Right lobe of liver (tissue), 6 donors: ENCODE measurements at regions not wholly inside any gene's neighbourhood (a gene's known extent, or its start where the extent isn't known, plus 50 kb on each side); places are given as distances from the start of the nearest gene placed in this dataset.
A peak's percentile ranks its signal among the peaks of the same experiment; 100 is the strongest.

ENCODE experiments used
- ATAC-seq, 4 donors: fragments of 200-7000 bp; cut with Tn5 transposase; one replicate each; pipeline ENCODE4 v1.9.1; 2020; ENCODE audit warnings: mild to moderate bottlenecking in 4 of 4, moderate library complexity in 4 of 4
- DNase-seq, 3 donors: peaks; one replicate each; pipeline ENCODE4 v3.0.0-alpha.2; 2020
- H3K27ac ChIP-seq, 3 donors: fragments of 200-600 bp; one replicate each; pipeline ENCODE4 v1.8.0; 2022
- H3K27me3 ChIP-seq, 2 donors: fragments of 200-600 bp; one replicate each; pipeline ENCODE4 v1.8.0; 2022
- H3K36me3 ChIP-seq, 4 donors: fragments of 200-600 bp; sonication (generic) in 1 of 4; one replicate each; pipeline versions ENCODE4 v1.5.1 to v1.8.0; 2017 to 2022; ENCODE audit warnings: control low read depth in 1 of 4
- H3K4me1 ChIP-seq, 4 donors: fragments of 200-600 bp; sonication (generic) in 1 of 4; one replicate each; pipeline versions ENCODE4 v1.5.1 to v1.8.0; 2017 to 2022; ENCODE audit warnings: control low read depth in 1 of 4
- H3K4me3 ChIP-seq, 3 donors: fragments of 200-600 bp; one replicate each; pipeline ENCODE4 v1.8.0; 2022
- H3K9me3 ChIP-seq, 4 donors: fragments of 200-600 bp; sonication (generic) in 1 of 4; one replicate each; pipeline versions ENCODE4 v1.5.1 to v1.8.0; 2017 to 2022; ENCODE audit warnings: control low read depth in 1 of 4
- POLR2A ChIP-seq: fragments of 450-650 bp; IDR thresholded peaks from one replicate; pipeline ENCODE4 v1.6.1; 2017; ENCODE audit warnings: antibody characterized with exemption, mild to moderate bottlenecking
- WGBS: methylation state at CpG from one replicate; pipeline ENCODE4 v1.1.6; 2018; ENCODE audit warnings: low coverage, low lambda C conversion rate; ENCODE audit not compliant: insufficient coverage; ENCODE audit errors: missing lambda C conversion rate; 5-methylcytosine and 5-hydroxymethylcytosine counted together
- intact Hi-C, 2 donors: fragments of 100-400 bp; cut with DNase I; formaldehyde crosslinking; loops; one replicate each; pipeline versions ENCODE4 v1.11.2 to v1.14.1; 2022
- TF ChIP-seq, protein P1 (sequence below), 4 donors: fragments of 200-600 bp in 3 of 4; fragments of 450-650 bp in 1 of 4; IDR thresholded peaks; one replicate each; pipeline versions ENCODE4 v1.5.1 to v1.8.0; 2016 to 2022; ENCODE audit warnings: antibody characterized with exemption in 4 of 4, mild to moderate bottlenecking in 2 of 4
- donor health status: DM: no; HTN: yes; CAD: no.
- donor health status: DM: no; HTN: no; CAD: no.
- donor health status: DM: no; HTN: no; CAD: no.
- donor health status: DM: no; HTN: yes; CAD: no.
- donor health status: DM: no; HTN: yes; CAD: no.

DNA sequence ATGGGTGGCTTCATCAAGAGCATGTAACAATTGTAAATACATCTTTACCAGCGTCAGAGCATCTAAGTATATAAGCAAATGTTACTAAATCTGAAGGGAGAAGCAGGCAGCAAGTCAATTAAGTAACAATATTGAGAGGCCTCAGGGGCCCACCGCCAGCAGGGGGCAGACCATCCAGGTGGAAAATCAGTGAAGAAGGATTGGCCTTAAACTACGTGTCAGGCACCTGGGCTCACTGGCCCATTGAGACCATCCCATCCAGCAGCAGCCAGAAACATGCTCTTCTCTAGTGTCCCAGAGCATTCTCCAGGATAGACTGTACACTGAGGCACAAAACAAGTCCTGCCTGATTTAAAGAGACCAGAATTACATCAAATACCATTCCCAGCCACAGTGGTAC, 96.2 kb upstream of the SNTG2 start:
- H3K4me3 ChIP-seq, result no peak overlapping the region
- no peaks in the 10 kb centered on the region for H3K36me3 ChIP-seq
- 16% methylated on average over 3 of the region's 3 CpGs for WGBS
- no peaks in the 10 kb centered on the region for H3K27me3 ChIP-seq
- H3K27ac ChIP-seq, result no peak overlapping the region
- no peaks in the 10 kb centered on the region for H3K4me1 ChIP-seq
- peak in 1 of 3 donors; percentile 56 for DNase-seq
- no peaks in the 10 kb centered on the region for H3K9me3 ChIP-seq
- ATAC-seq, result peak; percentile 56 to 77 (median 62)
- TF ChIP-seq, protein P1, sequence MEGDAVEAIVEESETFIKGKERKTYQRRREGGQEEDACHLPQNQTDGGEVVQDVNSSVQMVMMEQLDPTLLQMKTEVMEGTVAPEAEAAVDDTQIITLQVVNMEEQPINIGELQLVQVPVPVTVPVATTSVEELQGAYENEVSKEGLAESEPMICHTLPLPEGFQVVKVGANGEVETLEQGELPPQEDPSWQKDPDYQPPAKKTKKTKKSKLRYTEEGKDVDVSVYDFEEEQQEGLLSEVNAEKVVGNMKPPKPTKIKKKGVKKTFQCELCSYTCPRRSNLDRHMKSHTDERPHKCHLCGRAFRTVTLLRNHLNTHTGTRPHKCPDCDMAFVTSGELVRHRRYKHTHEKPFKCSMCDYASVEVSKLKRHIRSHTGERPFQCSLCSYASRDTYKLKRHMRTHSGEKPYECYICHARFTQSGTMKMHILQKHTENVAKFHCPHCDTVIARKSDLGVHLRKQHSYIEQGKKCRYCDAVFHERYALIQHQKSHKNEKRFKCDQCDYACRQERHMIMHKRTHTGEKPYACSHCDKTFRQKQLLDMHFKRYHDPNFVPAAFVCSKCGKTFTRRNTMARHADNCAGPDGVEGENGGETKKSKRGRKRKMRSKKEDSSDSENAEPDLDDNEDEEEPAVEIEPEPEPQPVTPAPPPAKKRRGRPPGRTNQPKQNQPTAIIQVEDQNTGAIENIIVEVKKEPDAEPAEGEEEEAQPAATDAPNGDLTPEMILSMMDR (IDR thresholded peaks at IDR 0.05), result peak; percentile 35 to 73 (median 56)
- no peak for TF ChIP-seq POLR2A
- intact Hi-C loops, result loop anchor here in 1 of 2 donors (5.0 kb wide), 1 partner anchor 693 kb away; no protein-coding TSS in a partner anchor

DNA sequence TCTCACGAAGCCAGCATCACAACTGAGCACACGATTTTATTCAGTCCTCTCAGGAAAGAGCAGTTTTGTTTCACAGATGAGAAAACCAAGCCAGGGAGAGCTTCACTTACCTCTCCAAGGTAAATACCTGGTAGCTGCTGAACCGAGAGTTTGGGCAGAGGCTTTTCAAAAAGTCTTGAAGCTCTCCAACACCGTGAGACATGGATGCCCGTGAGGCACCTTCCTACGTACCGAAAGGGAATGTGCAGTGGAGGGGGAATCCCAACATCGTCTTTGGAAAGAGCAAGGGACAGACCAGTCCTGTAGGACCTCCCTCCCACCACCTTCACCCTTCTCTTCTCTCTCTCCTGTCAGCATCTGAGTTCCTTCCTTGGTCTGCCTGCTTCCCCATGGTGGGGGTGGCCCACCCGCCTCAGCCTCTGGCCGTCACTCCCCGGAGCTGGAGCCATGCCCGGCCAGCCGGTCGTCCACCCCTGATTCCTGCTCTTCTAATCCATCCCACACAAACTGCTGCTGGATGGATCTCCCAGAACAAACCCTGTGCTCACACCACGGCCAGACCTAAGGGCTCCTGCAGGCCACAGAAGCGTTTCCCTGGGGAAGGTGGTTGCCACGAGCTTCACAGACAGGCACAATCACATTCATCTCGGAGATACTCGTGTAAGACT, 97.3 kb upstream of the SNTG2 start:
- Histone ChIP-seq H3K27ac (no peak overlapping the region), H3K9me3 (no peaks in the 10 kb centered on the region), H3K4me3 (no peak overlapping the region), H3K4me1 (no peaks in the 10 kb centered on the region), H3K36me3 (no peaks in the 10 kb centered on the region), H3K27me3 (no peaks in the 10 kb centered on the region)
- WGBS, result 36% methylated on average over 12 of the region's 19 CpGs
- ATAC-seq (no peak), DNase-seq (no peak)
- intact Hi-C loops, result loop anchor here in 1 of 2 donors (5.0 kb wide), 1 partner anchor 694 kb away; no protein-coding TSS in a partner anchor
- TF ChIP-seq POLR2A, result no peak
- TF ChIP-seq, protein P1 (IDR thresholded peaks at IDR 0.05), result no peak

DNA sequence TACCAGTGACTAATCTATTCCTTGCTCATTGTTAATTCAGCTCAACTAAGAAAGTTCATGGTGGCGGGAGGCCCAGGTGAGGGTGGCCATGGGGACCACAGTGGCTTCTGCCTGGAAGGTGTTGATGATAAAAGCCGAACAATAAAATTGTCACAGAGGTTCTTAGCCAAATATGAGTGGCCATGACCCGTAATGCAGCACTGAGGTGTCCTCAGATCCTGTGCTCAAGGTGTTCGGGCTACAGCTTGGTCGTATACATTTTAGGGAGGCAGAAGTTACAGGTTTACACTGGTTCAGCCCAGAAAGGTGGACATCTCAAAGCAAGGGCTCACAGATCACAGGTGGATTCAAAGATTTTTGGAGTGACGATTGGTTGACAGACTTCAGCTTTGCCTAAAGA, 98.5 kb upstream of the SNTG2 start:
- no peak for DNase-seq
- Histone ChIP-seq H3K36me3 (no peaks in the 10 kb centered on the region), H3K27me3 (no peaks in the 10 kb centered on the region), H3K4me1 (no peaks in the 10 kb centered on the region), H3K9me3 (no peaks in the 10 kb centered on the region), H3K27ac (no peak overlapping the region), H3K4me3 (no peak overlapping the region)
- whole genome bisulfite sequencing, result 67% methylated on average over 5 of the region's 6 CpGs
- ATAC-seq, result no peak
- intact Hi-C loops, result loop anchor here in 1 of 2 donors (5.0 kb wide), 1 partner anchor 695 kb away; no protein-coding TSS in a partner anchor
- no peak for TF ChIP-seq POLR2A
- TF ChIP-seq, protein P1 (IDR thresholded peaks at IDR 0.05), result no peak

DNA sequence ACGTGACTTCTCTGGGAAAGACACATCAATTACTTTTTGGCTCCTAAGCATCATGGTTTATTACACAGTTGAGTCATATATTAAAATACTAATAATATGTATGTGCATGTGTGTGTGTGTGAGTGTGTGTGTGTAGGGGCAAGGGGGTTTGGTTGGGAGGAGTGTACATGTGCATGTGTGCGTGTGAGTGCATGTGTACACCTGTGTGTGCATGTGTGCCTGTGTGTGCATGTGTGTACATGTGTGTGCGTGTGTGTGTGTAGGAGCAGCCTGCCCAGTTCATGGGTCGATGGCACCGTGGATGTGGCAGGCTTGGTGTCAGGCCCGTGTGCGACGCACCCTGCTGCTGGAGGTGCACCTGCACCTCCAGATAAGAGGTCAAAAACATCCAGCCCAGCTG, 99.0 kb upstream of the SNTG2 start:
- Histone ChIP-seq H3K36me3 (no peaks in the 10 kb centered on the region), H3K27me3 (no peaks in the 10 kb centered on the region), H3K4me1 (no peaks in the 10 kb centered on the region), H3K27ac (no peak overlapping the region), H3K9me3 (no peaks in the 10 kb centered on the region), H3K4me3 (no peak overlapping the region)
- ATAC-seq (no peak), DNase-seq (no peak)
- intact Hi-C loops, result loop anchor here in 1 of 2 donors (5.0 kb wide), 1 partner anchor 696 kb away; no protein-coding TSS in a partner anchor
- TF ChIP-seq, protein P1 (IDR thresholded peaks at IDR 0.05), result no peak
- no peak for TF ChIP-seq POLR2A
- 67% methylated on average over 2 of the region's 8 CpGs for WGBS
